Lung (tissue), 11 donors: ENCODE measurements at regions not wholly inside any gene's neighbourhood (a gene's known extent, or its start where the extent isn't known, plus 50 kb on each side); places are given as distances from the start of the nearest gene placed in this dataset.
A peak's percentile ranks its signal among the peaks of the same experiment; 100 is the strongest.

Source experiments
- ATAC-seq: fragments of 200-7000 bp; cut with Tn5 transposase; one replicate; pipeline ENCODE4 v1.9.1; 2020; ENCODE audit warnings: moderate number of reproducible peaks; ENCODE audit not compliant: insufficient read depth, low FRiP score
- DNase-seq, 3 donors: peaks; one replicate each; pipeline ENCODE4 v3.0.0-alpha.2; 2013 to 2017
- H3K27ac ChIP-seq, 2 donors: one replicate each; pipeline ENCODE4 v1.5.1; 2013; ENCODE audit warnings: mild to moderate bottlenecking in 2 of 2, moderate library complexity in 2 of 2, control low read depth in 1 of 2, inconsistent platforms in 1 of 2, low read depth in 1 of 2, low read length in 1 of 2
- H3K27me3 ChIP-seq, 3 donors: one replicate each; pipeline ENCODE4 v1.5.1; 2013; ENCODE audit warnings: low read length in 2 of 3; ENCODE audit not compliant: control insufficient read depth in 3 of 3, insufficient read depth in 3 of 3
- H3K36me3 ChIP-seq, 4 donors: one replicate each; pipeline ENCODE4 v1.5.1; 2013; ENCODE audit warnings: low read length in 4 of 4, mild to moderate bottlenecking in 1 of 4, moderate library complexity in 1 of 4; ENCODE audit not compliant: control insufficient read depth in 4 of 4, insufficient read depth in 4 of 4
- H3K4me1 ChIP-seq, 5 donors: one replicate each; pipeline ENCODE4 v1.5.1; 2013; ENCODE audit warnings: low read length in 5 of 5, mild to moderate bottlenecking in 2 of 5, moderate library complexity in 1 of 5; ENCODE audit not compliant: control insufficient read depth in 5 of 5, insufficient read depth in 5 of 5
- H3K4me3 ChIP-seq: one replicate; pipeline ENCODE4 v1.5.1; 2013; ENCODE audit warnings: mild to moderate bottlenecking, control low read depth, moderate library complexity
- H3K9ac ChIP-seq, 2 donors: one replicate each; pipeline ENCODE4 v1.5.1; 2013; ENCODE audit warnings: low read length in 2 of 2, control low read depth in 1 of 2; ENCODE audit not compliant: insufficient read depth in 1 of 2
- H3K9me3 ChIP-seq, 4 donors: one replicate each; pipeline ENCODE4 v1.5.1; 2013; ENCODE audit warnings: low read length in 3 of 4, mild to moderate bottlenecking in 1 of 4, moderate library complexity in 1 of 4; ENCODE audit not compliant: control insufficient read depth in 4 of 4, insufficient read depth in 3 of 4
- WGBS, 2 donors: extraction: QIAGEN DNeasy Blood & Tissue Kit; methylation state at CpG; one replicate each; pipeline ENCODE4 v1.1.7; 2013; 5-methylcytosine and 5-hydroxymethylcytosine counted together
- TF ChIP-seq, protein P1 (sequence below): IDR thresholded peaks from 2 replicates; pipeline ENCODE4 v1.5.1; 2012; ENCODE audit warnings: mild to moderate bottlenecking; ENCODE audit errors: control extremely low read depth, extremely low read depth
- donor health status: control.
- donor health status: control.
- donor health status: Bipolar disorder and iron deficiency.
- donor health status: healthy.
- donor health status: DM: yes; HTN: yes; CAD: no.

DNA sequence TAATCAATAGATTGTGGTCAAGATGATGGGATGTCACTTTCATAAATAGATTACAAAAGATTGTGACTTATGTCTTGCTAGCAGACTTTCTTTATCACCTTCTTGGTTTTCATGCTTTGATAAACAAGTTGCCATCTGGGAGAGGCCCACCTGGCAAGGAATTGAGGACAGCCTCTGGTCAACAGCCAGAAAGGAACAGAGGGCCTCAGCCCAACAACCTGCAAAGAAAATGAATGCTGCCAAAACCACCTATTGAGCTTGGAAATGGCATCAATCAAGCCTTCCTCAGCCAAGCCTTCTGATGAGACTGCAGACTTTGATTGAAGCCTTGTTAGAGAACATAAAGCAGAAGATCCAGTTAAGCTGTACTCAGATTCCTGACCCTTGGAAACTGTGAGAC is 288.6 kb downstream of the SPRY2 start:
- Histone ChIP-seq H3K36me3 (no peaks in the 10 kb centered on the region), H3K27ac (no peak overlapping the region), H3K27me3 (no peaks in the 10 kb centered on the region), H3K4me3 (no peak overlapping the region), H3K4me1 (peaks cover 0 to 10% (median 2%) of the 10 kb centered on the region in 5 donors), H3K9me3 (peaks cover 0 to 1% (median 0%) of the 10 kb centered on the region in 4 donors), H3K9ac (no peak overlapping the region)
- ATAC-seq (no peak), DNase-seq (no peak)
- TF ChIP-seq, protein P1, sequence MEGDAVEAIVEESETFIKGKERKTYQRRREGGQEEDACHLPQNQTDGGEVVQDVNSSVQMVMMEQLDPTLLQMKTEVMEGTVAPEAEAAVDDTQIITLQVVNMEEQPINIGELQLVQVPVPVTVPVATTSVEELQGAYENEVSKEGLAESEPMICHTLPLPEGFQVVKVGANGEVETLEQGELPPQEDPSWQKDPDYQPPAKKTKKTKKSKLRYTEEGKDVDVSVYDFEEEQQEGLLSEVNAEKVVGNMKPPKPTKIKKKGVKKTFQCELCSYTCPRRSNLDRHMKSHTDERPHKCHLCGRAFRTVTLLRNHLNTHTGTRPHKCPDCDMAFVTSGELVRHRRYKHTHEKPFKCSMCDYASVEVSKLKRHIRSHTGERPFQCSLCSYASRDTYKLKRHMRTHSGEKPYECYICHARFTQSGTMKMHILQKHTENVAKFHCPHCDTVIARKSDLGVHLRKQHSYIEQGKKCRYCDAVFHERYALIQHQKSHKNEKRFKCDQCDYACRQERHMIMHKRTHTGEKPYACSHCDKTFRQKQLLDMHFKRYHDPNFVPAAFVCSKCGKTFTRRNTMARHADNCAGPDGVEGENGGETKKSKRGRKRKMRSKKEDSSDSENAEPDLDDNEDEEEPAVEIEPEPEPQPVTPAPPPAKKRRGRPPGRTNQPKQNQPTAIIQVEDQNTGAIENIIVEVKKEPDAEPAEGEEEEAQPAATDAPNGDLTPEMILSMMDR = no peak

DNA sequence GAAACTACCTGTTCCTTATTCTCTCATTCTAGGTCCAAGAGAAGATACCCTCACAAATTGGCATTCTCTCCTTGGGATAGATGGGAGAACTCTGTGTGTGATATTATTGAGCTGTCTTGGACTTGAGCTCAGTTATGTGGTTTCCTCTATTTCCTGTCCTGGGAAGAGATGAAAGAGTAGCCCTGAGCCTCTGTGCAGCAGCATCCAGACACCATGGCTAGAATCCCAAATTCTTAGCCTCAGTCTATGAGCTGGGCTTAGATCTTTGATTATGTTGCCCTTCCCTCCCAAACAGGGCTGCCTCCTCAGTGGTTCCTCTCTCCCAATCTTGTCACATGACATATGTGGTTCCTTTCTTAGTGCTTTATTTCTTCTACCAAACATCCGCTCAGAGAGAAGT is 290.7 kb downstream of the SPRY2 start:
- DNase-seq = peak in 1 of 3 donors; percentile 18

DNA sequence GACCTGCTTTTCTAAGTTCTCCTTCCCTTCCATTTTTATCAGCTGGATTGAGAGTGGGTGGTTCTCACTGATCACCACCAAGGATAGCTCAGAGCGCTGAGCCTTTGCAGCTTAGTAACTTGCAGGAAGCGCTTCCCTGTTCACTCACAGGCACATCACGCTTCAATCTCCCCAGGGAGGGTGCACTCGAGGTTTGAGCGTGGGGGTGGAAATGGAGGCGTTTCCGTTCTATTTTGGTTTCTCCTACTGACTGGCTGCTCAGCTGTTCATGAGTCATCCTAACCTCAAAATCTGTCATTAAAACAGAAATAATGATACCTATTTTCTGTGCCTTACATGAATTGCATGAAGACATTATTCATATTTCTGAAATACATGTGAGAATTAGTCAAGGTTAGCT is 292.1 kb downstream of the SPRY2 start:
- H3K4me1 ChIP-seq = peaks cover 0 to 9% (median 0%) of the 10 kb centered on the region in 5 donors
- no peaks in the 10 kb centered on the region for H3K36me3 ChIP-seq
- 6 to 7% methylated on average over 7 of the region's 7 CpGs for WGBS, 2 donors
- TF ChIP-seq, protein P1 = no peak
- peak; percentile 29 to 70 (median 49) for DNase-seq
- peaks cover 0 to 1% (median 0%) of the 10 kb centered on the region in 4 donors for H3K9me3 ChIP-seq
- H3K9ac ChIP-seq = no peak overlapping the region
- no peaks in the 10 kb centered on the region for H3K27me3 ChIP-seq
- peak overlapping the region in 1 of 2 donors; percentile 62 for H3K27ac ChIP-seq
- no peak overlapping the region for H3K4me3 ChIP-seq
- peak; percentile 89 for ATAC-seq

More for the DNA sequence above, 290.7 kb downstream of the SPRY2 start:
- Histone ChIP-seq H3K27me3 (no peaks in the 10 kb centered on the region), H3K36me3 (no peaks in the 10 kb centered on the region), H3K9me3 (peaks cover 0 to 1% (median 0%) of the 10 kb centered on the region in 4 donors), H3K4me3 (no peak overlapping the region), H3K9ac (no peak overlapping the region), H3K27ac (no peak overlapping the region), H3K4me1 (peaks cover 0 to 9% (median 0%) of the 10 kb centered on the region in 5 donors)
- 76 to 88% methylated on average over 1 of the region's 1 CpG for WGBS, 2 donors
- TF ChIP-seq, protein P1 = no peak
- no peak for ATAC-seq

DNA sequence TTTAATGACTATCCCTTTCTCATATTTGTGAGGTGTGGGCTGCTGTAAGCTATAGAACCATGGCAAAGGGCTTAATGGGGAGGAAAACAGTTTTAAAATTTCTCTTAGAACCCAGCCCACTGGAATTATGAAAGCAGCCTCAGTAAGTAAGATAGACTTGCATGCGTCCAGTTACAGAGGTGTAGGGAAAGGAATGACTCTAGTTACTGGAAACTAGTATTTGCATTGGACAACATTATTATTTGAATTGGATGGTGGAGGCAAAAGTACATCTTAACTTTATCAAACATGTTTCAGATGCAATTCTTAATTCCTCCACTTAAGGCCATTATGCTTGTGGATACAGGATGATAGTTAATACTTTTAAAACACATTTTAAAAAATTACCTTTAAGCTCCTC is 292.9 kb downstream of the SPRY2 start:
- 67 to 86% methylated on average over 1 of the region's 1 CpG for WGBS, 2 donors
- H3K27me3 ChIP-seq = no peaks in the 10 kb centered on the region
- peak overlapping the region in 1 of 2 donors; percentile 21 for H3K27ac ChIP-seq
- no peaks in the 10 kb centered on the region for H3K9me3 ChIP-seq
- ATAC-seq = no peak
- H3K4me1 ChIP-seq = peaks cover 0 to 9% (median 0%) of the 10 kb centered on the region in 5 donors
- TF ChIP-seq, protein P1 = no peak
- H3K4me3 ChIP-seq = no peak overlapping the region
- no peaks in the 10 kb centered on the region for H3K36me3 ChIP-seq
- DNase-seq = no peak
- no peak overlapping the region for H3K9ac ChIP-seq
